HFF-Myc (cell line): ENCODE measurements at regions not wholly inside any gene's neighbourhood (a gene's known extent, or its start where the extent isn't known, plus 50 kb on each side); places are given as distances from the start of the nearest gene placed in this dataset.

Experiments used
- DNase-seq: peaks from one replicate; pipeline ENCODE4 v3.0.0-alpha.2; 2011; ENCODE audit warnings: low read depth; ENCODE audit errors: extremely low read depth
- H3K4me3 ChIP-seq: replicated peaks from 2 replicates; pipeline ENCODE4 v1.5.1; 2011; ENCODE audit warnings: low read depth, mild to moderate bottlenecking, control low read depth, low read length
- TF ChIP-seq, protein P1 (sequence below): IDR thresholded peaks from 2 replicates; pipeline ENCODE4 v1.5.1; 2012; ENCODE audit warnings: mild to moderate bottlenecking, low read depth, low read length, control low read depth; ENCODE audit errors: missing control alignments

DNA sequence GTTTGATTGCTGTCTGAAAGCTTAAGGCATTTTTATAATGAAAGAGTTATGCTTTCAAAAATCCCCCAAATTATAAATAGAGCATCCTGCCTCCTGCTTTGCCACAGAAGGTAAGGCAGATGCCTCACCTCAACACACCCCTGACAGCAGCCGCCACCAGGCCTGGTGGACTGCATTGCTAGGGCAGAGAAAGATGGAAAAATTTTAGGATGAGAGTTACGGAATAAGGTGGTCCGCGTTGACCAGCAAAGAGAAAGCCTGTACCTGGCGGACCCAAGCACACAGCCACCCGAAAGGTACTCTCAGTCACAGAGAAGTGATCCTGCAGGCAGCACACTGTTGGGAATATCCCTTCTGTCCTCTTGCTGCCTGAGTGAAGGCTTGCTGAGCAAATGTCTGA is 360.4 kb upstream of the SHH start:
- no peak for DNase-seq
- no peak overlapping the region for H3K4me3 ChIP-seq
- TF ChIP-seq, protein P1, sequence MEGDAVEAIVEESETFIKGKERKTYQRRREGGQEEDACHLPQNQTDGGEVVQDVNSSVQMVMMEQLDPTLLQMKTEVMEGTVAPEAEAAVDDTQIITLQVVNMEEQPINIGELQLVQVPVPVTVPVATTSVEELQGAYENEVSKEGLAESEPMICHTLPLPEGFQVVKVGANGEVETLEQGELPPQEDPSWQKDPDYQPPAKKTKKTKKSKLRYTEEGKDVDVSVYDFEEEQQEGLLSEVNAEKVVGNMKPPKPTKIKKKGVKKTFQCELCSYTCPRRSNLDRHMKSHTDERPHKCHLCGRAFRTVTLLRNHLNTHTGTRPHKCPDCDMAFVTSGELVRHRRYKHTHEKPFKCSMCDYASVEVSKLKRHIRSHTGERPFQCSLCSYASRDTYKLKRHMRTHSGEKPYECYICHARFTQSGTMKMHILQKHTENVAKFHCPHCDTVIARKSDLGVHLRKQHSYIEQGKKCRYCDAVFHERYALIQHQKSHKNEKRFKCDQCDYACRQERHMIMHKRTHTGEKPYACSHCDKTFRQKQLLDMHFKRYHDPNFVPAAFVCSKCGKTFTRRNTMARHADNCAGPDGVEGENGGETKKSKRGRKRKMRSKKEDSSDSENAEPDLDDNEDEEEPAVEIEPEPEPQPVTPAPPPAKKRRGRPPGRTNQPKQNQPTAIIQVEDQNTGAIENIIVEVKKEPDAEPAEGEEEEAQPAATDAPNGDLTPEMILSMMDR: no peak

DNA sequence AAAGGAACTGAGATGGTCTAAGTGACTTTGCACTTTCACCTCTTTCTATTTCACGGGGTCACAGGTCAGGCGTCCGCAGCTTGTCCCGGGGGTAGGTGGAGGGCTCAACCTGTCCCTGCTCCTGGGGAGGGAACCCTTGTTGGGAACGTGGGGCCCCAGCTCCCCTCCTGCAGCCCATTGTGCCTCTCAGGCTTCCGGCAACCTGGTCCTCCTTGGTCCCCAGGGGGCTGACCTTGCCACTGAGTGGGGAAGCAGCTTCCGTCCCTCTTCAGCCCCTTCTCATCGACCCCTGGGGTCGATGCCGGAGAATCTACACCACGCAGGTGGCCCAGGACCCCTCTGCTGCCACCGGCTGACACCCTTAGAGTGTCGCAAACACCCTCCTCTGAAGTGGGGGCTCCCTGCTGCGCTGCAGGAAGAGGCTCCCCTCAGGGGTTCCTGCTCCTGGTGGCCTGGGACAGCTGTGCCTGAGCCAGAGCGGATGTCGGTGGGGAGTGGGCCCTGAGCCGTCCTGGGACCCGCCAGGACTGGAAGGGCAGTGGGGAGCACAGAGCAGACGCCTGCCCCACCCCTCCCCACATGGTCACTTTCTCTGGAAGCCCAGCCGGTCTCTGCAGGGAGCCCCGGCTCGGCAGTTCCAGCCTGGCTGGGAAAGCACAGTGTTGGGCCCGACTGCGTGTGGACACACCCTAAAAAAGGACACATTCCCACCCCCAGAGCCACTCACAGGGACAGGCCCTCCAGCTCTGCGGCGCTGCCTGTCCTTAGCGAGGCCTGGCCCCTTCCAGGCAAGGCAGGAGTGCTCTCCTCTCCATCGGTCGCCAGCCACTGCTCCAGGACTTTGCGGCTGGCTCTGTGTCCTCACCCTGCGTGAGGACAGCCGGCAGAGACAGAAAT is 357.5 kb upstream of the SHH start:
- no peak for DNase-seq
- H3K4me3 ChIP-seq: no peak overlapping the region
- TF ChIP-seq, protein P1: no peak

GRCh38 chr7:156168434-156168833 is 356.2 kb upstream of the SHH start:
- no peak overlapping the region for H3K4me3 ChIP-seq
- DNase-seq: no peak
- TF ChIP-seq, protein P1: no peak

DNA sequence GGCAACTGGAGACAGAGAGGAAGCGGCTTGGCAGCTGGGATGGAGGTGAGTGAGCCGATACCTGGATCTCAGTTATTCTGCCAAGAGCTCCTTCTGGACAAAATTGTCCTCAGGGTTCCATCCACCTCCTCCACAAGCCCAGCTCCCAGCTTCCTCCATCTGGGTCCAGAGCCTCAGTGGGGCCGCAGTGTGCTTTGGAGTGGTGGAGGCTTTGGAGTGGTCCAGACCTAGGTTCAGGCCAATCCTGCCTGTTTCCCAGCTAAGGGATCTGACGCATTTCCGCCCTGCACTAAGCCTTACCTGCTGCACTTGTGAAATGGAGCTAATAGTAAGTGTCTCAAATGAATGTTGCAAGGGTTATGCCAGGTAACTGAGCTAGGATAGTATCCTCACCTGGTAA is 355.7 kb upstream of the SHH start:
- H3K4me3 ChIP-seq: no peak overlapping the region
- TF ChIP-seq, protein P1: no peak
- DNase-seq: no peak

- TF ChIP-seq, protein P1: no peak
- H3K4me3 ChIP-seq: no peak overlapping the region
- DNase-seq: no peak
These were observed 355.1 kb upstream of the SHH start for GRCh38 chr7:156167417-156167807.

- TF ChIP-seq, protein P1: no peak
- H3K4me3 ChIP-seq: no peak overlapping the region
- no peak for DNase-seq
These were observed 354.6 kb upstream of the SHH start for GRCh38 chr7:156166692-156167416.
